Muscle layer of colon (tissue), 2 donors: ENCODE measurements at regions not wholly inside any gene's neighbourhood (a gene's known extent, or its start where the extent isn't known, plus 50 kb on each side); places are given as distances from the start of the nearest gene placed in this dataset.

Experiments
- H3K27ac ChIP-seq: one replicate; pipeline ENCODE4 v1.7.0; 2013; ENCODE audit warnings: low read depth, mild to moderate bottlenecking, low read length, moderate library complexity
- H3K27me3 ChIP-seq, 2 donors: one replicate each; pipeline ENCODE4 v1.7.0; 2013; ENCODE audit warnings: low read length in 2 of 2, mild to moderate bottlenecking in 2 of 2; ENCODE audit not compliant: insufficient read depth in 2 of 2, control insufficient read depth in 1 of 2
- H3K36me3 ChIP-seq: one replicate; pipeline ENCODE4 v1.7.0; 2013; ENCODE audit warnings: mild to moderate bottlenecking, low read length; ENCODE audit not compliant: insufficient read depth
- H3K4me1 ChIP-seq: one replicate; pipeline ENCODE4 v1.7.0; 2013; ENCODE audit warnings: mild to moderate bottlenecking, low read length; ENCODE audit not compliant: insufficient read depth
- H3K4me3 ChIP-seq, 2 donors: one replicate each; pipeline ENCODE4 v1.7.0; 2013; ENCODE audit warnings: low read length in 2 of 2, low read depth in 1 of 2, mild to moderate bottlenecking in 1 of 2, moderate library complexity in 1 of 2
- H3K9ac ChIP-seq: one replicate; pipeline ENCODE4 v1.7.0; 2013; ENCODE audit warnings: low read length
- H3K9me3 ChIP-seq: one replicate; pipeline ENCODE4 v1.7.0; 2013; ENCODE audit warnings: mild to moderate bottlenecking, low read length
- donor health status: abdominal sarcoma.
- donor health status: Adenocarcinoma of cecum.

DNA sequence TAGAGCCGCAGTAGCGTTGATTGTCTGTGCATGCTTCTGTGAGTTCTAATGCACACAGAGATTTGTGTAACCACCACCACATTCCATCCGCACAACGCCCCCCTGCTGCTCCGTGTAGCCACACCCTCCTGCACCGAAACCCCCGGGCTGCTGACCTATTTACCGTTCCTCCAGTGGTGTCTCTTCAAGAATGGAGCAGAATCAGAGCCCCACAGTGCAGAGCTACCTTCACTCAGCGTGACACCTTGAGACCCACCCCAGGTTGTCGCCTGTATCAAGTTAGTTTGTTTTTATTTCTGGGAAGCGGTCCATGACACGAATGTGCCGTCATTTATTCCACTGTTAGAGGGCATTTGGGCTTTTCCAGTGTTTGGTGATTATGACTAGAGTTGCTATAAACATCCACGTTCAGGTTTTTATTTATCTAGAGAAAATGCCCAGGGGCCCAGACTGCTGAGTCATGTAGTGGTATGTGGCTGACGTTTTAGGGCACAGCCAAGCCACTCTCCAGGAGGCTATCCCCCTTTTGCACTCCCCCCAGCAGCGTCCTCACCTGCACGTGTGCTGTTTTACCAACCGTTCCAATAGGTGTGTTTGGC, 266.8 kb downstream of the NDUFA10 start:
- H3K4me1 ChIP-seq = no peaks in the 10 kb centered on the region
- no peaks in the 10 kb centered on the region for H3K36me3 ChIP-seq
- no peak overlapping the region for H3K9ac ChIP-seq
- H3K4me3 ChIP-seq = no peak overlapping the region
- no peaks in the 10 kb centered on the region for H3K27me3 ChIP-seq
- H3K27ac ChIP-seq = no peak overlapping the region
- no peaks in the 10 kb centered on the region for H3K9me3 ChIP-seq

DNA sequence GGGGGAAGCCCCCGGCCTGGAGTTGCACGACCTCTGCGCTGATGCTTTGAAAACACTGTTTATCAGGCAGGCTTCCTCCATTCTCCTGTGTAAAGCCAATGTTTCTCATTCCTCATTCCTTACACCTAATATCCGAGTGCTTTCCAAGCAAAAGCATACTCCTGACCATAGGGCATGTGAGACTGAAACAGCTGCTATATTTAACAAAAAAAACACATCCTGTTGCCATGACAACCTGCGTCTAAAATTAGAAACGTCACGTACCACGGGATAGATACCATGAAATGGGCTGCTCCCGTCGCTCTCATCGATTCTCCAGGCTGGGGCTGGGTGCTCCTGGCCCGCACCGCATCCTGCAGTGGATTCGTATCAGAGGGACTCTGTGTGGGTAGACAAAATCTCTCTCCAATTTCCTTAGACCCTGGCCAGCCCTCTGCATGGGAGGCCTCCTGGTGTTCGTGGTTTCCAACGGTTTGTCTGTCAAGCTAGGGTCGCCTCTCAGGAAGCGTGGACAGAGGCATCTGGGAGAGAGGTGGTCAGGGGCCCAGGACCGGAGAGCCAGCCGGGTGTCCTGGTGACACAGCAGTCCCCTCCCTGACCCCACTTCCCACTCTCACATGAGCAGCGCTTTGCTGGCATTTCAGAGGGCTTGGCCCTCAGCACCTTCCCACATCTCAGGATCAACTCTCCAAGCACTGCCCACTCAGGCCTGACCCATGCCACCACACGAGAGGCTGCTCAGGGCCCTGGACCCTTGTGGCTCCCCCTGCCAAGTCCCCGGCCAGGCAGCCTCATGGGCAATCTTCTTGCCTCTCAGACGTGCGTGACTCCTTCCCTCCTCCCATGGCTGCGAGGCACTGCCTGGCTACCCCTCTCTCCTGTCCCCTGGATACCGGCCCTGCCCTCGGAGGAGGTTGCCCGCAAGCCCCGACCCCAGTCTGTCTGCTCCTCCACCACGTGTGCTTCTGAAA, 268.1 kb downstream of the NDUFA10 start:
- Histone ChIP-seq H3K36me3 (no peaks in the 10 kb centered on the region), H3K4me1 (no peaks in the 10 kb centered on the region), H3K9me3 (no peaks in the 10 kb centered on the region), H3K27ac (no peak overlapping the region), H3K4me3 (no peak overlapping the region), H3K27me3 (no peaks in the 10 kb centered on the region), H3K9ac (no peak overlapping the region)

DNA sequence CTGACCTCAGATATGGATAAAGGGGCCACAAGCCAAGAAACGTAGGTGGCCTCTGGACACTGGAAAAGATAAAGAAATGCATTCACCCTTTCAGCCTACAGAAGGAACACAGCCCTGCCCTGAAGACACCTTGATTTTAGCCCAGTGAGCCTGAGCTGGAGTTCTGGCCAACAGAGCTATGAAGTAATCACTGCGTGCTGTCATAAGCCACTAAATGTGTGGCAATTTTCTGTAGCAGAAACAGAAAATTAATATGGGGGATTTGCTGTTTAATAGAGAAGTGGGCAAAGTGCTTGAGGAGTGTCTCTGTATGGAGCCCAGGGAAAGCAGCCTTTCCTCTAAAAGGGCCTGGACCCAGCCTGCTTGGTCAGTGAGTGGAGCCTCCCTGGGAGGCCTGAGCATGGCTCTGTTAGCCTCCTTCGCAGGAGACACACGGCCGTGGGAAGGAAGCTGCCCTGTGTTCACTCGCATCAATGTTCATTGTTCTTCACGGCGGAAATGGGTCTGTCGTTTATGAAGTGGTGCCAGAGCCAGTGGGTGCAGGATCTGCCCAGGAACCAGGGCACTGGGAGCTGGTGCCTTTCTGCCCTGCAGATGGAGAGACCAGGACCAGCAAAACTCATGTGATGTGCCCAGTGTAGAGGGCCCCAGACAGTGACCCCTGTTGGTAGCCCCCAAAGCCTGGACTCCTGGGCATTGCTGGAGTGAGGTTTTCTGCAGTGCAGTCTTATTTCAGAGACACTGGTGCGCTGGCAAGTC, 268.9 kb downstream of the NDUFA10 start:
- Histone ChIP-seq H3K9me3 (no peaks in the 10 kb centered on the region), H3K4me1 (no peaks in the 10 kb centered on the region), H3K27me3 (no peaks in the 10 kb centered on the region), H3K36me3 (no peaks in the 10 kb centered on the region), H3K27ac (no peak overlapping the region), H3K4me3 (no peak overlapping the region), H3K9ac (no peak overlapping the region)

DNA sequence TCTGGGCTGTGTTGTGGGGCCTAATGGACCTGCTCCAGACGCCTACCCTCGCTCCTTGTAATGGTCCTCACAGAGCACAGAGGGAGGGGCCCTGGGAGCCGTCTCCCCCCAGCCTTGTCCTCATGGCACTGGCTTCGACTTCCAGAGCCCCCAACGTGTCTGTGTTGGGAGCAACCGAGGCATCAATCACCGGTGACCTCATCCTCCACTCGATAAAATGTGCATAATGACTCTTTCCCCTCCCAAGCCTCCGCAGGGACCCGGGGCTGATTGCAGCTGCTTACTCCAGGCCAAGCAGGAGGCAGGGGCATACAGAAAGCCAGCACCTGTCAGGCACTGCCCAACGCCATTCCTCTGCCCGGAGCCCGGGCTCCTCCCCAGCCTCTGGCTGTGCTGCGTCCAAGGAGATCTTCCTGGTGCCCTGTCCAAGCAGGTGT, 271.7 kb downstream of the NDUFA10 start:
- Histone ChIP-seq H3K27ac (no peak overlapping the region), H3K4me3 (no peak overlapping the region), H3K9me3 (no peaks in the 10 kb centered on the region), H3K4me1 (no peaks in the 10 kb centered on the region), H3K36me3 (no peaks in the 10 kb centered on the region), H3K27me3 (no peaks in the 10 kb centered on the region), H3K9ac (no peak overlapping the region)

DNA sequence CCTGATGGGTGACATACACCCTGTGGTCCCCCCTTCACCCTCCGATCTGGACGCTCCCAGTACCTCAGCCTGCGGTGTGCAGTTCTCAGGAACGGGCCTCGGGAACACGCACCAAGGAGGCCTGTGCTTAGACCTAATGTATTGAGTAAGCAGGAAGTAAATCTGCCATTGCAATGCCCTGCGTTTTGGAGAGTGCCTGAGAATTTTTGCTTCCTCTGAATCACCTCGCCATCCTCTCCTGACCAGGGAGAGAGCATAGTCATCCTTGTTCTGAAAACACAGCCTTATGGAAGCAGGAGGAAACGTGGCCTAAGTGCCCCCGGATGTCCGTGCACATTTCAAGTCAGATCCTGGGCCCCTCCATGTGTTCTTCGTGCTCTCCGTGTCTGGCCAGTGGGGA, 272.2 kb downstream of the NDUFA10 start:
- Histone ChIP-seq H3K4me1 (no peaks in the 10 kb centered on the region), H3K9me3 (no peaks in the 10 kb centered on the region), H3K36me3 (no peaks in the 10 kb centered on the region), H3K9ac (no peak overlapping the region), H3K27me3 (no peaks in the 10 kb centered on the region), H3K27ac (no peak overlapping the region), H3K4me3 (no peak overlapping the region)

DNA sequence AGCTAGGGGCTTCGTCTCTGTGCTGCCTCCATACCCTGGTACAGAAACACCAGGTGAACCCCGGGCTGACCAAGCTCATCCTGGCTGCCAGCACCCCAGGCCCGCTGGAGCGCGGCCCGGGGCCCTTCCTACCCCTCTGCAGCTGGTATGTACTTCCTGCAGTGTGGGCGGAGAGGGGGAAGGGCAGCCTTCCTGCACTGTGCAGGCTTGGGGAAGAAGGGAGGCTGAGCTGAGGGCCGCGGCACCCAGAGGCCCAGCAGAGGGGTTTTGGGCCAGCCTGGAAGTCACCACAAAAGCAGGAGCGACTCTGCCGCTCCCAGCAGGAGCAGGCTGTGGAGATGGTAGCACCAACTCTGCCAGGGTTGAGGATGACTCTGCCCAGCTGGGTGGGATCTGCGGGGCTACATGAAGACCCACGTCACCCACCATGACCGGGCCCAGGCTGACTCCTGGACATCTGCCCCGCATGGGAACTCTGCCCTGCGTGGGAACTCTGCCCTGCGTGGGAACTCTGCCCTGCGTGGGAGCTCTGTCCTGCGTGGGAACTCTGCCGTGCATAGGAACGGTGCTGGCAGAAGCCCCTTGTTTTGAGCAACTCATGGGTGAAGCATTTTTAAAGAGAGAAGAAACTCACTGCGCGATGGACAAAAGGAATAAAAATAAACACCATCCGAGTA, 273.3 kb downstream of the NDUFA10 start:
- Histone ChIP-seq H3K27ac (no peak overlapping the region), H3K27me3 (no peaks in the 10 kb centered on the region), H3K4me3 (no peak overlapping the region), H3K4me1 (no peaks in the 10 kb centered on the region), H3K36me3 (no peaks in the 10 kb centered on the region), H3K9ac (no peak overlapping the region), H3K9me3 (no peaks in the 10 kb centered on the region)

DNA sequence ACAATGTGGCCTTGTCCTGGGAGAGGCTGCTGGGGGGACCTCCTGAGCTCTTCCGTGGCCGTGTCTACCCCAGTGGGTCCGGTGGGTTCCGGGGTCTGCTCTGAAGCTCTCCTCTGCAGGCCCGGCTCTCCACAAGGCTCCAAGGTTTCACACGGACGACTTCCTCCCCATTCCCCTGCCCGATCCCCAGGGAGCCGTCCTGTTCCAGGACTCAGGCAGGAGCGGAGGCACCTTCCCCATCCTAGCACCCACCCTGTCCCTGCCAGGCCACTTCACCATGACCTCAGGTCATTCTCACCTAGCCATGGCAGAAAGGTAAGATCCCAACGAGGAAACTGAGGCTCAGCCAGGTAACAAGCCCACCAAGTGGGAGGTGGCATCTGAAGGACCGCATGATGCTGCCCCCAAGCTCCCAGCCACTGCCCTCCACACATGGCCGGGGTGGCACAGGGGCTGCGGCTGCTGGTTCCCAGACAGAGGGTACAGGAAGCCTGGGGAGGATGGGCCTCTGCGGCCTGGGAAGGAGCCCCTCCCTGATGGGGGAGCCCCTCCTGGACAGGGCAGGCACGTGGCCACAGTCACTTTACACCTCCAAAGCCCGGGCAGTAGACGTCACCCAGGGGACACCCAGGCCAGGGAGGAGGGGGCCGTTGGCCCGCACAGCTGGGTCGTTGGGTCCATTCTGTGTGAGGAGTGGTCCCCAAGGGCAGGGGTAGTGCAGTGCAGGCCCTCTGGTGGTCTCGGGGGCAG, 274.0 kb downstream of the NDUFA10 start:
- Histone ChIP-seq H3K4me1 (no peaks in the 10 kb centered on the region), H3K9me3 (no peaks in the 10 kb centered on the region), H3K36me3 (no peaks in the 10 kb centered on the region), H3K4me3 (no peak overlapping the region), H3K27me3 (no peaks in the 10 kb centered on the region), H3K27ac (no peak overlapping the region), H3K9ac (no peak overlapping the region)

DNA sequence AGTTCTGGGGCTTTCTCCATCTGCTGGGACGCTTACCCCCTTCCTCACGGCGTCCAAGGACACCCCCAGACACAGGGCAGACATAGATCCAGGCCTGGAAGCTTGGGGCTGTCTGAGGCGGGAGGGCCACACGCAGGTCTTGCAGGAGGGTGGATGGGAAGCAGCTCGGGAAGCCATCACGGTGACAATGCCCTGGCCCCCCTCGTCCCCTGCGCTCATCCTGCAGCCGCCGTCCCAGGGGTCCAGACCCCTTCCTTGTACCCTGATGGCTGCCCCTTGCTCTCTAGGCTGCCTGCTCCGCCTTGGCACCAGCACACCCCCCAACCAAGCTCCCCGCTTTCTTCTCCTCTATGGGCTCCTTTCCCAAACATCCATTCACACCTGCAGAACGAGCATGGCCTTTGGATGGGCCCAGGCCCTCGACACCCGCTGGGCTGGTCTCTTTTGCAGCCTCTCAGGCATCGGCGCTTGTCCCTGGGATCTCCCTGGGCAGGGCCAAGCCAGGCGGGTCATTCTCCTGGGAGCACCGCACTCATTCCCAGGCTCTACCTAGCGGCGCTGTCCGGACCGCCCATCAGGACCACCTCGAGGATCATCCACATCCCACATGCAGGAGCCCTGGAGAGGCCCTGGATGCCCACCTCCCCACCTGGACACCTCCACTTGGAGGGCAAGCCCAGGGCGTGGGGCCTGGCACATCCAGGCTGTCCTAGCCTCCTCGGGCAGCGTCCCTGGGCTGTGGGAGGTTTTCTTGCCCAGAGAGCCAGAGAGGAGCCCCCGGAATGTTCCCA, 274.9 kb downstream of the NDUFA10 start:
- Histone ChIP-seq H3K9me3 (no peaks in the 10 kb centered on the region), H3K27ac (no peak overlapping the region), H3K36me3 (no peaks in the 10 kb centered on the region), H3K27me3 (no peaks in the 10 kb centered on the region), H3K4me3 (no peak overlapping the region), H3K9ac (no peak overlapping the region), H3K4me1 (no peaks in the 10 kb centered on the region)

DNA sequence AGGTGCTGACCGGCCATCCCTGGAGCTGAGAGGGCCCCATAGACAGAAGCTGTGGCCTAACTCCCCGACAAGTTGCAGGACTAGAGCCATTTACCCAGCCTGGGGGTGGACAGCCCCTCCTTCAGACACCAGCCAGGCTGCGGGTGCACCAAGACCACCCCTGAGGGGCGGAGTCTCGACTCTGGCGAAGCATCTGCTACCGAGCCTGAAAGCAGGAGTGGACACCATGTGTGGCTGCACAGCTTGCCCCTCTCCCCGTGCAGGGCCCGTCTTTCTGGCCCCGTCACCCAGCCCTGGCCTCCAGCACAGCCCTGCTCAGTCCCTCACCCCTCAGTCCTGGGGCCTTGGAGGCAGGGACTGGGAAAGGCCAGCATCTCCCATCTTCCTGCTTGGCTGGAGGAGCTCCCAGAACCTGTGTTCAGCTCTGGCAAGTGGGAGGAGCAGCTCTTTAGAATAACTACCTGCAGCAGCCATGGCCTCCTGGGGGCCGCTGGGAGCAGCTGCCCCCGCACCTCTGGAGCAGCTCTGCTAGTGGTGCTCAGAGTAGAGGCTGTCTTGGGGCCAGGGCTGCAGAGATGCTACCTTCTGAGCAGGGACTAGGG, 275.8 kb downstream of the NDUFA10 start:
- H3K9me3 ChIP-seq = no peaks in the 10 kb centered on the region
- no peaks in the 10 kb centered on the region for H3K4me1 ChIP-seq
- no peak overlapping the region for H3K9ac ChIP-seq
- no peak overlapping the region for H3K27ac ChIP-seq
- no peaks in the 10 kb centered on the region for H3K36me3 ChIP-seq
- H3K27me3 ChIP-seq = no peaks in the 10 kb centered on the region
- no peak overlapping the region for H3K4me3 ChIP-seq

DNA sequence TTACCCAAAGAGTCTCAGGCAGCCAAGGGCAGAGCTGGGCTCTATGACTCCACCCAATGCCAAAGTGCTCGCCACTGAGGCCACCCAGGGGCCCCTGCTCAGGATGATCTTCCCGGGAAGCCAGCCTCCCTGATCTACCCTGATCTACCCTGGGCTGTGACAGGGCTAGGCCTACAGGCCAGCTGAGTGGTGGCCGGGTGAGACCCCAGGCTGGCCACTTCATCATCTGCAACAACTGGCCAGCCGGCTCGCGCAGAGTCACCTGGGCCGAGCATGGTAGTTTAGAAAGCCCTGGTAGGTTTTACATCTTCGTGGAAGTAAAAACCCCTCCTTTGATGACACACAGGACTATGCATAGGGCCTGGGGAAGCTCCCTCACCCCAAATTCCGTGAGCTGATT, 276.3 kb downstream of the NDUFA10 start:
- H3K9me3 ChIP-seq = no peaks in the 10 kb centered on the region
- H3K27ac ChIP-seq = no peak overlapping the region
- no peak overlapping the region for H3K4me3 ChIP-seq
- H3K4me1 ChIP-seq = no peaks in the 10 kb centered on the region
- no peaks in the 10 kb centered on the region for H3K36me3 ChIP-seq
- no peak overlapping the region for H3K9ac ChIP-seq
- no peaks in the 10 kb centered on the region for H3K27me3 ChIP-seq
